ENCODE measurements at regions not wholly inside any gene's neighbourhood (a gene's known extent, or its start where the extent isn't known, plus 50 kb on each side); places are given as distances from the start of the nearest gene placed in this dataset.

- Histone ChIP-seq H4K20me1 (ENCODE audit: insufficient read depth, low read depth, low read length) (no peaks in the 10 kb centered on the region), H3K27me3 (ENCODE audit: low read length) (no peaks in the 10 kb centered on the region), H3K4me2 (ENCODE audit: low read depth, low read length, poor library complexity, severe bottlenecking) (no peak overlapping the region), H3K9me3 (ENCODE audit: low read length) (no peaks in the 10 kb centered on the region), H3K9me2 (replicated peaks; ENCODE audit: insufficient read depth, low read length) (no peaks in the 10 kb centered on the region), H2AFZ (ENCODE audit: low read length) (no peak overlapping the region), H3K79me2 (ENCODE audit: low read length) (no peaks in the 10 kb centered on the region), H3K4me3 (ENCODE audit: low read length) (no peak overlapping the region), H3K9ac (ENCODE audit: low read length) (no peak overlapping the region), H3K36me3 (ENCODE audit: insufficient read depth, low read length) (no peaks in the 10 kb centered on the region), H3K4me1 (ENCODE audit: low read length) (peaks cover 5% of the 10 kb centered on the region; the same call in 1 of the 2 replicates), H3K27ac (ENCODE audit: low read length) (no peak overlapping the region)
- no peak for DNase-seq
These were observed 562.8 kb downstream of the BNC2 start for GRCh38 chr9:16307626-16308195.

GRCh38 chr9:16308645-16309044, 561.8 kb downstream of the BNC2 start:
- Histone ChIP-seq H3K4me3 (ENCODE audit: low read length) (no peak overlapping the region), H3K4me1 (ENCODE audit: low read length) (peaks cover 5% of the 10 kb centered on the region; the same call in 1 of the 2 replicates)
- no peak for DNase-seq

GRCh38 chr9:16309082-16309468, 561.4 kb downstream of the BNC2 start:
- Histone ChIP-seq H3K9ac (ENCODE audit: low read length) (no peak overlapping the region), H3K36me3 (ENCODE audit: insufficient read depth, low read length) (no peaks in the 10 kb centered on the region), H2AFZ (ENCODE audit: low read length) (no peak overlapping the region), H3K27me3 (ENCODE audit: low read length) (no peaks in the 10 kb centered on the region), H4K20me1 (ENCODE audit: insufficient read depth, low read depth, low read length) (no peaks in the 10 kb centered on the region), H3K4me3 (ENCODE audit: low read length) (no peak overlapping the region), H3K9me3 (ENCODE audit: low read length) (no peaks in the 10 kb centered on the region), H3K27ac (ENCODE audit: low read length) (no peak overlapping the region), H3K79me2 (ENCODE audit: low read length) (no peaks in the 10 kb centered on the region), H3K9me2 (replicated peaks; ENCODE audit: insufficient read depth, low read length) (no peaks in the 10 kb centered on the region), H3K4me2 (ENCODE audit: low read depth, low read length, poor library complexity, severe bottlenecking) (no peak overlapping the region), H3K4me1 (ENCODE audit: low read length) (peaks cover 5% of the 10 kb centered on the region; the same call in 1 of the 2 replicates)
- no peak for DNase-seq

More at GRCh38 chr9:16308645-16309044, 561.8 kb downstream of the BNC2 start:
- H2AFZ ChIP-seq (ENCODE audit: low read length): no peak overlapping the region
- no peaks in the 10 kb centered on the region for H3K27me3 ChIP-seq (ENCODE audit: low read length)
- H3K9me3 ChIP-seq (ENCODE audit: low read length): no peaks in the 10 kb centered on the region
- no peaks in the 10 kb centered on the region for H3K36me3 ChIP-seq (ENCODE audit: insufficient read depth, low read length)
- H3K9ac ChIP-seq (ENCODE audit: low read length): no peak overlapping the region
- H3K27ac ChIP-seq (ENCODE audit: low read length): no peak overlapping the region
- H4K20me1 ChIP-seq (ENCODE audit: insufficient read depth, low read depth, low read length): no peaks in the 10 kb centered on the region
- H3K4me2 ChIP-seq (ENCODE audit: low read depth, low read length, poor library complexity, severe bottlenecking): no peak overlapping the region
- no peaks in the 10 kb centered on the region for H3K79me2 ChIP-seq (ENCODE audit: low read length)
- H3K9me2 ChIP-seq (replicated peaks; ENCODE audit: insufficient read depth, low read length): no peaks in the 10 kb centered on the region

GRCh38 chr9:16309469-16310271, 560.8 kb downstream of the BNC2 start:
- no peaks in the 10 kb centered on the region for H3K9me2 ChIP-seq (replicated peaks; ENCODE audit: insufficient read depth, low read length)
- H3K36me3 ChIP-seq (ENCODE audit: insufficient read depth, low read length): no peaks in the 10 kb centered on the region
- no peaks in the 10 kb centered on the region for H4K20me1 ChIP-seq (ENCODE audit: insufficient read depth, low read depth, low read length)
- no peaks in the 10 kb centered on the region for H3K9me3 ChIP-seq (ENCODE audit: low read length)
- no peak overlapping the region for H3K9ac ChIP-seq (ENCODE audit: low read length)
- H3K4me2 ChIP-seq (ENCODE audit: low read depth, low read length, poor library complexity, severe bottlenecking): no peak overlapping the region
- H3K4me3 ChIP-seq (ENCODE audit: low read length): no peak overlapping the region
- H3K27ac ChIP-seq (ENCODE audit: low read length): no peak overlapping the region
- peaks cover 5% of the 10 kb centered on the region; the same call in 1 of the 2 replicates for H3K4me1 ChIP-seq (ENCODE audit: low read length)
- no peaks in the 10 kb centered on the region for H3K27me3 ChIP-seq (ENCODE audit: low read length)
- H3K79me2 ChIP-seq (ENCODE audit: low read length): no peaks in the 10 kb centered on the region
- H2AFZ ChIP-seq (ENCODE audit: low read length): no peak overlapping the region
- no peak for DNase-seq

GRCh38 chr9:16310278-16311110, 560.0 kb downstream of the BNC2 start:
- no peaks in the 10 kb centered on the region for H3K27me3 ChIP-seq (ENCODE audit: low read length)
- H3K79me2 ChIP-seq (ENCODE audit: low read length): no peaks in the 10 kb centered on the region
- H3K4me3 ChIP-seq (ENCODE audit: low read length): no peak overlapping the region
- H3K9me3 ChIP-seq (ENCODE audit: low read length): no peaks in the 10 kb centered on the region
- no peak overlapping the region for H3K27ac ChIP-seq (ENCODE audit: low read length)
- no peaks in the 10 kb centered on the region for H3K36me3 ChIP-seq (ENCODE audit: insufficient read depth, low read length)
- H3K9ac ChIP-seq (ENCODE audit: low read length): no peak overlapping the region
- H4K20me1 ChIP-seq (ENCODE audit: insufficient read depth, low read depth, low read length): no peaks in the 10 kb centered on the region
- H3K9me2 ChIP-seq (replicated peaks; ENCODE audit: insufficient read depth, low read length): no peaks in the 10 kb centered on the region
- H3K4me2 ChIP-seq (ENCODE audit: low read depth, low read length, poor library complexity, severe bottlenecking): no peak overlapping the region
- no peak overlapping the region for H2AFZ ChIP-seq (ENCODE audit: low read length)
- peaks cover 5% of the 10 kb centered on the region; the same call in 1 of the 2 replicates for H3K4me1 ChIP-seq (ENCODE audit: low read length)
- DNase-seq: no peak

- Histone ChIP-seq H3K4me2 (ENCODE audit: low read depth, low read length, poor library complexity, severe bottlenecking) (no peak overlapping the region), H3K9ac (ENCODE audit: low read length) (no peak overlapping the region)
These were observed 558.4 kb downstream of the BNC2 start for GRCh38 chr9:16312116-16312515.

GRCh38 chr9:16312962-16313546, 557.4 kb downstream of the BNC2 start:
- Histone ChIP-seq H3K4me2 (ENCODE audit: low read depth, low read length, poor library complexity, severe bottlenecking) (no peak overlapping the region), H3K9me2 (replicated peaks; ENCODE audit: insufficient read depth, low read length) (no peaks in the 10 kb centered on the region), H3K27me3 (ENCODE audit: low read length) (no peaks in the 10 kb centered on the region), H3K4me1 (ENCODE audit: low read length) (peaks cover 5% of the 10 kb centered on the region; the same call in 1 of the 2 replicates), H2AFZ (ENCODE audit: low read length) (no peak overlapping the region), H3K4me3 (ENCODE audit: low read length) (no peak overlapping the region), H3K36me3 (ENCODE audit: insufficient read depth, low read length) (no peaks in the 10 kb centered on the region), H3K9me3 (ENCODE audit: low read length) (no peaks in the 10 kb centered on the region), H3K79me2 (ENCODE audit: low read length) (no peaks in the 10 kb centered on the region), H3K27ac (ENCODE audit: low read length) (no peak overlapping the region), H3K9ac (ENCODE audit: low read length) (no peak overlapping the region), H4K20me1 (ENCODE audit: insufficient read depth, low read depth, low read length) (no peaks in the 10 kb centered on the region)
- DNase-seq: no peak

More at GRCh38 chr9:16312116-16312515, 558.4 kb downstream of the BNC2 start:
- Histone ChIP-seq H3K9me3 (ENCODE audit: low read length) (no peaks in the 10 kb centered on the region), H2AFZ (ENCODE audit: low read length) (no peak overlapping the region), H3K36me3 (ENCODE audit: insufficient read depth, low read length) (no peaks in the 10 kb centered on the region), H3K27ac (ENCODE audit: low read length) (no peak overlapping the region), H3K79me2 (ENCODE audit: low read length) (no peaks in the 10 kb centered on the region), H3K4me1 (ENCODE audit: low read length) (peaks cover 5% of the 10 kb centered on the region; the same call in 1 of the 2 replicates), H4K20me1 (ENCODE audit: insufficient read depth, low read depth, low read length) (no peaks in the 10 kb centered on the region), H3K9me2 (replicated peaks; ENCODE audit: insufficient read depth, low read length) (no peaks in the 10 kb centered on the region), H3K27me3 (ENCODE audit: low read length) (no peaks in the 10 kb centered on the region), H3K4me3 (ENCODE audit: low read length) (no peak overlapping the region)
- no peak for DNase-seq

Data from Karpas-422 (cell line).